HG02588 (cell line): ENCODE measurements at regions not wholly inside any gene's neighbourhood (a gene's known extent, or its start where the extent isn't known, plus 50 kb on each side); places are given as distances from the start of the nearest gene placed in this dataset.

ENCODE experiments used
- ATAC-seq: cut with Tn5 transposase; IDR thresholded peaks from one replicate; pipeline ENCODE4 v1.9.1; 2021; ENCODE audit warnings: mild to moderate bottlenecking, moderate library complexity; ENCODE audit not compliant: unreplicated experiment

GRCh38 chr2:198448789-198449188 lies 644.4 kb downstream of the PLCL1 start:
- no peak for ATAC-seq

GRCh38 chr2:198444800-198445287 lies 640.5 kb downstream of the PLCL1 start:
- ATAC-seq, result no peak

DNA sequence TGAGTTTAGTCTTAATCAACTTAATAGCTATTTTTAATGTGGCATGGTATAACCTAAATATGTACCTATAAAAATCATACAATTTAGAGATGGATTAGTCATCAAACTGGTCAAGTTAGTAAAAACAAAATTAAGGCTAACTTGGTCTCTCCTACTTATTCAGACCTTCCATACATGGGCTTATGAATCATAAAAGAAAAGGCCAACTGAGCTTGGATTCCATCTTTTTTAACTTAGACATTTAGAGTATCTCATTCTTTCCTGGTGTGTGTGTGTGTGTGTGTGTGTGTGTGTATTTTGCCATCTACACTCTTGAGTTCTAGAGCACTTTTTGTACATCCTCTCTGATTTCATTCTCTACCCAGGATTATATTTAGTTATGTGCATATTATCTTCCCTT lies 637.5 kb downstream of the PLCL1 start:
- ATAC-seq, result no peak

DNA sequence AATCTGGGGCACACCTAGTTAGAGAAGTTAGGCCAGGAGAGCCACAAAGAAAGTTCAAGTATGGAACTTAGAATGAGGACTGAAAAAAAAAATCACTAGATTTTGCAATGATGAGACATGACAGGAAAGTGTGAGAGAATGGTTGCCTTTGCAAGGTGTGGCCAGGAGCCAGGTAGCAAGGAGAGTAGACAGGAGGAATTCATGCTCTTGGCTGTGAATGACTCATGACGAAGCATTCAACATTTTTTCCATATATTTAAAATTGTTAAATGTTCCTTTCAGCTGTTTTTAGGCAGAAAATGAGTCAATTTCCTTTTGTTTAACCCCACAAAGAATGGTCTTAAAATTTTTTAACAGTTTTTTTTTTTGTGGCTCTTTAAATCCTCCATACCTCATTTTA lies 636.9 kb downstream of the PLCL1 start:
- ATAC-seq, result no peak

- no peak for ATAC-seq
Observed at GRCh38 chr2:198440833-198441232, 636.4 kb downstream of the PLCL1 start.

- no peak for ATAC-seq
Observed at GRCh38 chr2:198438331-198438730, 633.9 kb downstream of the PLCL1 start.

DNA sequence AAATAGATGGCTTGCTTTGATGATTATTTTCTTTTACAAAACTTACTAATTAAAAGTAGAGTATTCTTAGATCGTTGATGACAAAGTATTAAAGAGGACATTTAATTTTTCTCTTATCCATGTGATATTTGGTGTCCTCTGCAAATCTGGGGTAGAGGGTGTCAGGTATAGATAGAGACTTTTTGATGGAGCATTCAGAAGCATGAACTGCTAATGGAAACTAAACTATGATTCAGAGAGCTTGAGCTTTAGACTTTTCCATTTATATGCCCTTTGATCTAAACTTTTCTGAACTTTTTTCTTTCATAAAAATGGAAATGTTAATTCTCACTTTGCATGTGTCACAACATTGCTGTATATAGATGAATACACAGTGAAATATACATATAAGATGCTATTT lies 619.7 kb downstream of the PLCL1 start:
- ATAC-seq, result no peak

GRCh38 chr2:198417836-198418235 lies 613.4 kb downstream of the PLCL1 start:
- ATAC-seq, result no peak

DNA sequence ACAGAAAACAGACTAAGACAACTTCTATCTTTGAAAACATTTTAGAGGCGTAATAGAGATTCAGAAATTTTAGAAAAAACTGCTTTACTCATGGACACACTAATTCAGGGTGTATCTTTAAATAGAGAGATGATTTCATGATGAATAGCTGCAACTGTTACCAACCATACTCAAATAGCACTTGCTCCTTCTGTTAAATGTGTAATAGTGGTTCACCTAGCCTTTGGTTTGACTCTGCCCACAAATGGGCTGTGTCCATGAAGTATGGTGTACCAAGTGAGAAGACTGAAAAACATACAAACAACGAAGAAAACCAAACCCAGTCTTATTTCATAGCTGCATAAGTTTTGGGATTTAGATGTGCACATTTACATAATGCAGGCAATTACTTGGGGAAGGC lies 610.6 kb downstream of the PLCL1 start:
- no peak for ATAC-seq

- no peak for ATAC-seq
Observed at GRCh38 chr2:198411936-198412335, 607.5 kb downstream of the PLCL1 start.

- no peak for ATAC-seq
Observed at GRCh38 chr2:198408171-198408570, 603.8 kb downstream of the PLCL1 start.

DNA sequence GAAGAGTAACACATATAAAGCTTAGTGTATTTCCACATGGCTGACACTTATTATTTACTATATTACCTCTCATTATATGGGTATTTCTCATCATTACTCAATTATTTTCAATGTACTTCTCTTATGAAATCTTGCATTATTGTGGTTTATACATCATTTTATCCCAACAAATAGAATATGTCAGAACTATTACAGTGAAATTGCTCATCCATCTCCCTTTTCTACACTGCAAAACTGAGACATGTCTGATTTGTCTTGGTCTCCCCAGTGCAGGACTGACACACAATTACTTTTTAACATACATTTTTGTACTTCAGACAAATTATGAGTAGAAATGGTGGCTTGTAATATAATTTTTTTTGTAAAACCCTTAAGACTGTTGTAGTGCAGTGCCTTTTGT lies 600.9 kb downstream of the PLCL1 start:
- no peak for ATAC-seq

DNA sequence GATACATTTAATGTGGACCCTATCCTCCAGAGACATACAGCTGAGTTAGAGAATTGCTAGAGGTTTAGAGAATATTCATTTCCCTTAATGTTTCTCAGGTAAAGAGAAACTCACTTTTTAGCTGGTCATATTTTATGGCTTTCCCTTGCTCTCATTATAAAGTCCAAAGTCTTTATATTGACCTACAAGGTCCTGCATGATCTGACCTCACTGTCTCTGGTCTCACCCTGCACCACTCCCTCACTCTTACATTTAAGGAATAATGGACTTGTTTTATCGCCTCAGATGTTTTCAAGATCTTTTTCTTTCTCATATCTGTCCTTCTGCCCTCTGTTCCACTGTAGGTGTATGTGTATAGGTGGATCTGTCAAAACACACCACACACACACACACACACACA lies 597.3 kb downstream of the PLCL1 start:
- ATAC-seq, result no peak

GRCh38 chr2:198400999-198401398 lies 596.6 kb downstream of the PLCL1 start:
- ATAC-seq, result no peak

- ATAC-seq, result no peak
Observed at GRCh38 chr2:198394208-198394607, 589.8 kb downstream of the PLCL1 start.

DNA sequence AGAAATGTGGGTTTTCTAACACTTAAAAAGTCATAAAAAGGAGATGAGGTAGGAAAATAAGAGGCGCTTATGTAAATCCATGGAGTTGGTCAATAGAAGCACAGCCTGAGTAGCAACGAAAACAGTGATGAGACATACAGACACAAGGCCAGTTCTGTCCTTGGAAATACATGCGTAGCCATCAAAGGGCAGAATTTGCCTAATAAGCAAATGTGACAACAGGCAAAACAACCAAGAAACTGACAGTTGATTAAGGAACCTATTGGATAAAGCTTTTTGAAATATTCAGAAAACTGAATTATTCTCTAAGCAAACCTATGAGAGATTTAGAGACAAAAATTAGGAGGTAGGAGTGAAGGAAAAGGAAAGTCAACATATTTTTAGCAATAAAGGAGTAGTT lies 586.3 kb downstream of the PLCL1 start:
- ATAC-seq, result no peak

- ATAC-seq, result no peak
Observed at GRCh38 chr2:198387677-198388076, 583.3 kb downstream of the PLCL1 start.

GRCh38 chr2:198385856-198386255 lies 581.5 kb downstream of the PLCL1 start:
- no peak for ATAC-seq

- ATAC-seq, result no peak
Observed at GRCh38 chr2:198385326-198385725, 580.9 kb downstream of the PLCL1 start.

GRCh38 chr2:198383392-198383791 lies 579.0 kb downstream of the PLCL1 start:
- ATAC-seq, result no peak

DNA sequence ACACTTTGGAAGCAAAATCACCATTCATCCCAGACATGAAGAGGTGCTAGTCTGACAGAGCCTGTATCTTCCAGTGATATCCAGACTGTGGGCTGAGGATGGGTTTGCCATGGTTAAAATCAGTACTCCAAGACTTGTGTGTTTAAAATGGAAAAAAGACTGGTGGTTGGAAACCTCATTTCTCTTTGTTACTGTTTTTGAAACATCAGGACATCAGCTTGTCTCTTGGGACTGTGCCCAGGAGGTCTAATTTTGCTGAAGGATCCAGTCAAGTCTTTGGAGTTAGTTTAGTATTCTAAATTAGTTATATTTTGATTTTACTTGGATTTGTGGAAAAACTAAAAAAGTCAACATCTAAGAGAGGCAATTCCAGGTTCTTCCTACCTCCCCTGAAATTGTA lies 578.4 kb downstream of the PLCL1 start:
- ATAC-seq, result no peak

DNA sequence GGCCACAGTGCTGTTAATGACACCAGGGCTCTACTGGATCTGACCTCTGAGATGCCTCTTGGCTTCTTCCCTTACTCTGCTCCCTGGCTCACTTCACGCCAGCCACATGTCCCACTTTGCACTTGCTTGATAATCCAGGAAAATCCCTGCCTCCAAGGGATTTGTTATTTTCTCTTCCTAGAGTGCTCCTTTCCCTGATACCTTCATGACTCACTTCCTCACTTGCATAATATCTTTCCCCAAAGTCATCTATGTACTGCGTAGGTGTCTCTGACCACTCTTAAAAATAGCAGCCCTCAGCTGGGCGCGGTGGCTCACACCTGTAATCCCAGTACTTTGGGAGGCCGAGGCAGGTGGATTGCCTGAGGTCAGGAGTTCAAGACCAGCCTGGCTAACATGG lies 572.3 kb downstream of the PLCL1 start:
- ATAC-seq, result no peak

DNA sequence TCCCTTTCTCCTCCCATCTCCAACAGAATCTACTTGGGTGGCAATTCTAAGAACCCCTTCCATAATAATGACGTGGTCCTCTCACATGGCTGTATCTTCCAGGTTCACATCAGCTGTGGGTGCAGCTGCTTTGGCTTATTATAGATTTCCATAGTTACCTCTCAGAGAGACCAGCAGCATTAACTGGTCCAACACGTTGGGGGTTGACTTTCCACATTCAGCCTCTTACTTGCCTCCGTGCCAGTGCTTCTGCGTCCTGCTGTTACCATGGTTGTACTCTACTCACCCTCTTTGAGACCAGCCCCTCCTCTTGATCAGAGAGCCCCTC lies 570.7 kb downstream of the PLCL1 start:
- no peak for ATAC-seq
